CD4-positive, alpha-beta T cell treated with Interferon gamma for 1 hour (primary cell): ENCODE measurements at regions not wholly inside any gene's neighbourhood (a gene's known extent, or its start where the extent isn't known, plus 50 kb on each side); places are given as distances from the start of the nearest gene placed in this dataset.
"Not testable (repeated sequence)": the region's sequence is repeated elsewhere in the genome, so short reads cannot be mapped to it uniquely, and the experiment has no call there.

Experiments used
- DNase-seq: peaks from one replicate; pipeline ENCODE4 v3.0.0-alpha.2; 2020

DNA sequence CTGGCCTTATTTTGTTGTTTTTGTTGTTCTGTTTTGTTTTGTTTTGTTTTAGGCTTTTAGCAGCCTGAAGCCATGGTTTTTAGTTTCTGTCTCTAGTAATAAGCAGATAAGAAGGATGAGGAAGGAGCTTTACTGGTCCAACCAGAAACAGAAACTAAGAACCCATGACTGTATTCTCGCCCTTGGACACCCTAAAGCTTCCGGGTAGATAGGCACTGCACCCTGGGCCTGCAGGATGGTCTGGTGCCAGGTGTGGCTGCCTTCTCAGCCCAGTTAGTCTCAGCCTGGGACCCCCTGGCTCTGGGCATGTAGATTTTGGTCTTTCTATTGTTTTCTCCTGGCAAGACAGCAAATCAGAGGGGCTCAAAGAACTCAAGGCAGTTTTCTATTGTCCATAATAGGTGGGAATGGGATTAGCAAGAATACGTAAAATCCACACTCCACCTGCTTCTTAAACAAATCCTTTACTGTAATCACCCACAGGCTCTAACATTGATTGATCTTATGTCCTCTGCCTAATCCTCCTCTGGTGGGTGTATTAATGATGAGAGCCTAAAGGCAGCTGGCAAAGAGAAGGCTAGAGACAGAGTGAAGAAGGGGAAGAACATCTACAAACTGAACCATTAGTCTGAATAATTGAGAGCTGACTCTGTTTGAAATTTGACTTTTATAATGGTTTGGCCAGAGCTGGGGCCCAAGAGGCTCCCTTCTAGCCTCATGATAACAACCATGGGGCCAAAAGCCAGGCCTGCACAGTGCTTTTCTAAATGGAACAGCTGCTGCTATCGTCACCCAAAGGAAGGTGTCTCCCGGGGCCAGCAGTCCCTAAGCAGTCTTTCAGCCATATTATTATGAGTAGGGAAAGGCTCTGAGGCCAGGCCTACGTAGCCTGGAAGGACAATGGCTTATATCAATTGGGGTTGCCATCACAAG is 106.8 kb upstream of the ATP1A1 start:
- no peak for DNase-seq

DNA sequence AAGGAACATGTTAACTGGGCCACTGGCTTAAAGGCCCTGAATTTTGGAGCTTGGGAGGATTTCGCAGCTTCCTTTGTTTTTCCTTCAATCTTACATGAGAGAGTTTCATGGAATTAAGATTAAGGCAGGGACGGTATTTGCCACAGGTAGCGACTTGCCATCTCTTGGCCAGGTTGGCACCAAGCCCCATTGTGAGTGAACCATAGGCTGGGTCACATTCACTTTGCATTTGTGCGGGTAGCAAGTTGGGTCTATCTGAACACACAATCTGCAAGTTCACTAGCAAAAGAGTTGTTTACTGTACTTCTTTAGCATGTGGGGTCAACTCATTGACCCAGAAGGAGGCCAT is 106.2 kb upstream of the ATP1A1 start:
- DNase-seq = no peak

DNA sequence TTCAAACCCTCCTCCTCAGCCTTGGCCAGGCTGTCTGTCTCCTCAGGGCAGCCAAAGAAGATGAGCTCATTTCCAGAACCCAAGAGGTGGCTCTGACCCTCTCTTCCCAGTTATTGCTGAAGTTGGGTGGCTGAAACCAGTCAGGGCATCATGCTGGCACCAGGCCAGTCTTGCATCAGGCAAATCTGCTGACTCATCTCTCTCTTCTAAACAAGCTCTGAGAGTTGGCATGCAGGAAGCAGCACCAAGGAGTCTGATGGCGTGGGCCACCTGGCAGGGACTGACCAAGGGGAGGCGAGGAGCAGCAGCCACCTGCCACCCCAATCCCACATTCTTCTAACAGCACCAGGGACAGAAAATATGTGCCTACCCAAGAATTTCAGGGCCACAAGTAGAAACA is 104.8 kb upstream of the ATP1A1 start:
- DNase-seq = no peak

DNA sequence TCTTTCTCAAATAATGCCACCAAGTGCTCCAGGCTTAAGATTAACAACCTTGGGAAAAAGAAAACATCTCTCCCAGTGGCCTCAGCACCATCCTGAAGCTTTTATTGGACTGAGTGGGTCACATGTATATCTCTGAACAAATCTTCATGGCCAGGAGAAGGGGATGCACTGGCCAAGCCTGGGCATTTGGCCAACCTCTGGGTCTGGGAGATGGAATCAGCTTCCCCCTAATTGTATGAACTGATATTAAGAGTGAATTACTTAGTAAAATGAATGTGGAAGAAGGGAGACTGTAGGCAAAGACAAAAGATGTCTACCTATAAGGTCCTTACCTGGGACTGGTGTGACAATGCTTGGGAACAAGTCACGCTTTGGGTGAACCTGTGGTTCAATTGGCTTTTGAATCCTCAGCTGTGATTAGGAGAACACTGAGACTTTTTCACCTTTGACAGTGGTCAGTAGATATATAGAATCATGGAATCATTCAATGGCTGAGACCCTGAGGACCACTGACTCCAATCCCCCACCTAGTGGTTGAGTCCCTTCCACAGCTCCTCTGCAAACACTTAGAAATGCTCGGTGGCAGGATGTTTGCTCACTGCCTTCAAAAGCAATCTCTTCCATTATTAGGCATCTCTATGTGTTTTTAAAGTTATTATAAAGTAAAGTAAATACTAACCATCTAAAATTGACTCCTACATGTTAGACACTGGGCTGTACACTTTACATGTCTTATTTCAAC is 102.6 kb upstream of the ATP1A1 start:
- DNase-seq = no peak

DNA sequence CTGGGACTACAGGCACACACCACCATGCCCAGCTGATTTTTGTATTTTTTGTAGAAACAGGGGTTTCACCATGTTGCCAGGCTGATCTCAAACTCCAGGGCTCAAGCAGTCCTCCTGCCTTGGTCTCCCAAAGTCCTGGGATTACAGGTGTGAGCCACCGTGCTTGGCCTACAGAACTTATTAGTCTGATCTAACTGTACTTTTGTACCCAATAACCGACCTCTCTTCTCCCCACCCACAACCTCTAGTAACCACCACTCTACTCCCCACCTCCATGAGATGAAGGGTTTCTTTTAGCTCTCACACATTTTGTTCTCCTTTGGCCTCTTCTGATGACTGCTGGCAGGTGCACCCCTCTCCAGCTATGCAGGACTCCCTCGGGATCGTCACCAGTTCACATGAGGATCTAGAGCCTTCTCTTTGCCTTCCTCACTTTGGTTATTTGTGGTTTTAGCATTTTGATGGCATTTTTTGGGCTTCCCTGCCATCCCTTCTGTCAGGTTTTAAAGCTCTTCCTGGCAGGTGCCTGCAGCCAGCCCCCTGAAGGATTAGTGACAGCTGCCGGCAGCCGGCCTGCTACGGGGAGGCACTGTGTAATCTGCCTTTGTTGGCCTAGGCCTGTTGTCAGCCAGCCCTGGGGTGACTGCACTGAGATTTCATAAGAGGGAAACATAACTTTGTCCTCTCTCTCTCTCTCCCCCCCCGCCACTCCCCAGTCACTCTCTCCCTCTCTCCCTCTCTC is 99.8 kb upstream of the ATP1A1 start:
- DNase-seq = no peak

DNA sequence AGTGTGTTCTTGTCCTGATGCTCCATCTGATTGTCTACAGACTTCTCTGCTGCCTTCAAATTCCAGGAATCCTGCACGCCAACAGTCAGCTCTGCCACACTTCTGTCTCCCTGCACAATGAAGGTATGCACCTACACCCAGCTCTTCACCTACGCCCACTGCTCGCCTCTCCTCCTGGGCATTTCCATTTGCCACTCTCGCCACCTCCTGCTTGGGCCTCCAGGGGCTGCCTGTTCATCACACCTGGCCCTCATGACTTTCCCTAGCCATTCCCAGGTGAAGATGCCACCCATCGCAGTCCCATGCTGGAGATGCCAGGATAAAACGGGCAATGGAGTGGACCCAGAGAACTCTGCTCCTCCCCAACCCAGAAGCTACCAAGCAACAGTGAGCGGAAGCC is 96.5 kb upstream of the ATP1A1 start:
- no peak for DNase-seq

DNA sequence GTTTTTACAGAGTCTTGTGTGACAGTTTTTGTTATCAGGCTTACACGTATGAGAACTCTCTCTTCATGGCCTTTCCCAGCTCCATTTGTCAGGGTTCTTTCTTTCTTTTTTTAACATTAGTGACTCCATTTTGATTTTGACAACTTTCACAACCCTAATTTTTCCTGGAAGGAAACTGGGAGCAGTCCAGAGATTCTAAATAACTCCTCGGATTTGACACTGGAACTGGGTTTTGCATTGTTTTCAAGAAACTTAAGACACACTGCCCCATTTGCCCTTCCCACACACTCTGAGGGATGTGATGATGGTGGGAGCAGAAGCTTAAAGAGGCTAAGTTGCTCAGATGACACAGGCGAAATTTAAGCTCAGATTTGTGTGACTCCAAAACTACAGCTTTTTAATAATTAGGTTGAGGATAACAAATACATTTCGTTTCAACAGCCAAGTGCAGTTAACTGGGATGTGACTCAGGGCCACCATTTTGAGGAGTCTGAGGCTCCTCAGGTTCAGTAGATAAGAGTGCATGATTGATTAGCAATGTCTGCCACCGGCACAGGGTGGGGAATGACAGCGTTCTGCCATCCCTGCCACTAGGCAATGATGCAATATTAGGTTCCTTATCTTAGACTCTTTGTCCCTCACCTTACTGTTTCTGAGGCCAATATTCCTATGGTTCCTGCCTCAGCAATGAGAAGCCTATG is 95.1 kb upstream of the ATP1A1 start:
- no peak for DNase-seq

DNA sequence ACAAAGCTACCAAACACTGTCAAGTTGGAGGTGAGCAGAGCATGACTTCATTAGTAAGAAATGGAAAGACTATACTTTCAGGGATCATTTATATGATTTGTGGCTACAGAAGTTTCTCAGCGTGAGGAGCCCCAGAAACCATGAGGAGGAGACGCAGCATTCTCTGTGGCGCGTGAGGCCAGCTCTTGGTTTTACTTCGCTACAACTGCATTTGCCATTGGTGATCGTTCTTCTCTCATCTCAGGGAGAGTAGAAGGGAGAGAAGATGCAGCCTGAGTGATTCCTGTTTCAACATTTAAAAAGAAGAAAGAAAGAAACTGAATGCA is 94.5 kb upstream of the ATP1A1 start:
- DNase-seq = no peak

DNA sequence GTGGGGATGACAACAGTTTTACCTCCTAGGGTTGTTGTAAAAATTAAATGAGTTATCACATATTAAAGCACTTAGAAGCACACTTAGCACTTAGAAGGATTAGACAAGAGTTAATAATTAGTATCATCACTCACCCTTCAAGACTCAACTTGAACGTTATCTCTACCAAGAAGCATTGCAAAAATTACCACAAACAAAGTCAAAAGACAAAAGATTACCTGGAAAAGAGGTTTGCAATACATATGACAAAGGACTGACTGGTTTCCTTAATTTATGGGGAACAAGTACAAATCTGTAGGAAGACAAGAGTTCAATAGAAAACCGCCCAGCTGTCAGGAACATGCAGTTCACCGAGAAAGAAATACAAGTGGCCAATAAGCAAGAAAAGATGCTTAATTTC is 93.3 kb upstream of the ATP1A1 start:
- no peak for DNase-seq

DNA sequence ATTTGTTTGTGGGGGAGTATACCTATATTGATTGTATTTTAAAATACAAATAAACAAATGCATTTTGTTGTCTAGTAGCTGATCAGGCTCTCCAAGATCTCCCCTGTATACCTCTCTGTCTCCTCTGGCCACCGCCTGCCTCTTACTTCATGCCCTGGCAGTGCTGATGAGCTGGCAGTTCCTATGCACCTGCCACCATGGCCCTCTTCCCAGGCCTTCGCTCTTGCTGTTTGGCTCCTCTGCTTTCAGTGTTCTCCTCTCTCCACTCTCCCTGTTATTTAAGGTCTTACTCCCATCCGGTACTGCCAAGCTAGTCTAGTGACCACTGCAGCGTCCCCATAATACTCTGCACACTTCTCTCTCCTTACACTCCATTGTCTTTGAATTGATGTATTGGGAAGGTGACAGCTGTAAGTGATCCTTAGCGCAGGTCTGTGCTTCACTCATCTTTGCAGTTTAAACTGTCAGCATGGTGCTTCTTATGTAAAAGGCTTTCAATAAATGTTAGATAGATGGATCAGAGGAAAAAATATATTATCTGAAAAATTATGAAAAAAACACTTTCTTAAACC is 88.1 kb upstream of the ATP1A1 start:
- DNase-seq = no peak

DNA sequence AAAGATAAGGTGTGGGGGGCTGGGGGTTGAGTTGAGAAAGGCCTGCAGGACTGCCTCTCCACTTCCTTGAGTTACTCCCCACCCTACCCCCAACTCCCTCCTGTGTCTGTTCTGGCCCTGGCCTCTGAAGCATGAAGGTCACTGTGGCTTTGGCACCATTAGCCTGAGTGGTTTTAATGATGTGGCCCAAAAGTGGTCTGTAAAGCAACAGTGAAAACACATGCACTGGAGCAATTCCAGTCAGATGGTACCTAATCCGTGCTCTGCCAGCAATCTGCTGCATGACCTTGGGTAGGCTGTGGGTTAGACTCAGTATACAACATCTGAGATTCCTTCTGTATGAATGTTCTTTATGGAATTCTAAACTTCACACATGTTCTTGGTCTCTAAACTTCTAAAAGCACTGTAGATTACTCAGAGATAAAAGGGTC is 86.5 kb upstream of the ATP1A1 start:
- DNase-seq = no peak

DNA sequence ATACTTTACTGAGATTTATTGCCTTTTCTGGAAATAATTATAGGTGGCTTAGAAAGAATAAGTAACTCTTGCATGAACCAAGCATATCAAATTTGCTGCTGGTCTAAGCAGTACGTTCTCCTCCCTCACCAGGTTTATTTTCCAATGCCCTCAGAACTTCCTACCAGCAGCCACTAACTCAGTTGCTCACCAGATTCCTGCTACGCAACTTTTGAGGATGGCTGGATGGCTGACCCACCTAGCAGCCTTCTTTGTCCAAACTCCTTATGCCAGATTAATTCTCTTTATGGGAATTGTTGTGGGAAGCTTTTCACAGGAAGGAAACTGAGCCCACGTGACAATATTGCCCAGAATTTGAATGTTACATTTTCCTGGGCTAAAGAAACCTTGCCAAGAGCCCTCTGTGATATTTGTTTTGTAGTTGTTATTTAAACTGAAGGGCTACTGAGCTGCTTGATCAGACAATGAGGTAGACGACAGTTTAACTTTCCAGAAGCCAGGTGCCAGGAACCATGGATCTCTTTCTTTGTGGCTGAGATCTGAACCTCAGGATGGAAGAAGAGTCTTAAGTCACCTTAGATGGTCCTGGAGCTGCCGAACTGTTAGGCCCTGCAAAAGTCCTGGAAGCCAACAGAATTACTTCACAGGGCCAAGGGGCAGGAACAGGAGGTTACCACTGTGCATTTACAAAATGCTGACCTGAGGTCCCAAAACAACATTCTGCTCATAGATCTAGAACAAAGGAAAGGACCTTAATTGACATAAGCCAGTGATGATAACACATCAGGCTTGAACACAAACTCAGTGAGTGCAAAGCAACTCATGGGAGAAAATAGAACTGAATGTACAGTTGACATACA is 85.5 kb upstream of the ATP1A1 start:
- no peak for DNase-seq

DNA sequence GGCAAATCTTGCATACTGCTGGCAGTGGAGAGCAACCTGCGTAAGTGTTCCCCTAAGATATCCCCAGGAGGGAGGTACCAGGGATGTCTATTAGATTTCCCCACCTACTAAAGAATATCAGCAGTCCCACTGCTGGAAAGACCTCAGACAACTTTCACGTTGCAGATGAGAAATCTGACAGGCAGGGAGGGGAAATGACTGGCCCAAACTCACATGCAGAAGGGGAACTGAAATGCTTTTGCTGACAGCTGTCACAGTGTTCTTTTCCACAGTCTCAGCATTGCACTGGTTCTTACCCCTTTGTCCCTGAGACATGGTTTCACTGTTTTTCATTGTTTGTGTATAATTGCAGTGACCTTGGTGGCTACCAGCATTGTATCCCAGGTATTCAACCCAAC is 84.8 kb upstream of the ATP1A1 start:
- no peak for DNase-seq

DNA sequence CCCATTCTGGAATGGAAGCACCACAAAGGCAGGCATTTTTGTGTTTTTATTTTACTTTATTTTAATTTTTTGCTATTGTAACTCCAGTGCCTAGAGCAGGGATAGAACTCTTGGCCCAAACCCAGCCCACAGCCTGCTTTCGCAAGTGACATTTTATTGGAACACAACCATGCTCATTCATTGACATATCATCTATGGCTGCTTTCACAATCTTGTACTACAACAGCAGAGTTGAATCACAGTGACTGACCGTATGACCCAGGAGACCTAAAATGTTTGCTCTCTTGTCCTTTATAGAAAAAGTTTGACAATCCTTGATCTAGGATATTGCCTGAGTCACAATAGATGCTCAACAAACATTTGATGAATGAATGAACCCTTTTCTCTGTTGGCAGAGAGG is 83.9 kb upstream of the ATP1A1 start:
- DNase-seq = no peak

DNA sequence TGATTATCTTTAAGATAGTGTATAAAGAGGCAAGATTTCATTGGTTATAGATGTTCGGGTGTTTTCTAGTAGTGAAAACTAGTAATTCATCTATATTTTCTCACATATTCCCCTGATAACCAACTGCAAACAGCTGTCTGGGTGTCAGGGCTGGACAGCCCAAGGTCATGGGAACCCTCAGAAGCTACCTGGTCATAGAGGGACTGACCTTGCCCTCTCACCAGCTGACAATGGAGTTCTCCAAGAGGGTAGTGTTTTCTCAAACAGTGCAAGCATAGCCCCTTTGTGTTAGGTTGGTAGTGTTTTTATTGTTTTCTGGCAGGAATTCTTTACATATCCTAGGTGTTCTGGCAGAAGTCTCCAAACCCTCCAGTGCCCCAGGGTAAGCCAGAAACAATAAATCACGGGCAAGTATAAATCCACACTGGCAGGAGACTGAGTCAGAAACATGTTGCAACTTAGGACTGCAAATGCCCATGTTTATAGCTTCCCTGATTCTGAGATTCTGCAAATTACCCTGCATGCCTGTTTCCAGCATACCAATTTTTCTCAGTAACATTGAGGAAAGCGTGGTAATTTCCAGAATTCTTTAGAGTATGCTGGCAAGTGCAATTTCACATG is 82.8 kb upstream of the ATP1A1 start:
- DNase-seq = no peak

DNA sequence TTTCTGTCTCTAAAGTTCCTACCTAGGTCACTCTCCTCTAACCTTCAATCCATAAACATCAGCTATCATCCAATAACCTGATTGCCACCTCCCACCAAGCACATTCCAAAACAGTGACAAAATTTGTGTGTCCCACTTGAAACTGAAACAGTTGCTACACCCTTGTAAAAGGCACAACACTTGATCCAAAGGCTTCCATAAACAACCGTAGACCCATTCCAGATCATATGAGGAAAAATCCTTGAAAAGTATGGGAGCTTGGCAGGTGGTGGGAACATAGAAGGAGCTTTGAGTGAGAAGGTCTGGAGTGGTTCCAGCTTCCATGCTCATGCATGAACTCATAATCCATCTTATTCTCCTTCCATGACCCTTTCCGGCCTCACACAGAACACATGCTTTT is 82.0 kb upstream of the ATP1A1 start:
- no peak for DNase-seq

DNA sequence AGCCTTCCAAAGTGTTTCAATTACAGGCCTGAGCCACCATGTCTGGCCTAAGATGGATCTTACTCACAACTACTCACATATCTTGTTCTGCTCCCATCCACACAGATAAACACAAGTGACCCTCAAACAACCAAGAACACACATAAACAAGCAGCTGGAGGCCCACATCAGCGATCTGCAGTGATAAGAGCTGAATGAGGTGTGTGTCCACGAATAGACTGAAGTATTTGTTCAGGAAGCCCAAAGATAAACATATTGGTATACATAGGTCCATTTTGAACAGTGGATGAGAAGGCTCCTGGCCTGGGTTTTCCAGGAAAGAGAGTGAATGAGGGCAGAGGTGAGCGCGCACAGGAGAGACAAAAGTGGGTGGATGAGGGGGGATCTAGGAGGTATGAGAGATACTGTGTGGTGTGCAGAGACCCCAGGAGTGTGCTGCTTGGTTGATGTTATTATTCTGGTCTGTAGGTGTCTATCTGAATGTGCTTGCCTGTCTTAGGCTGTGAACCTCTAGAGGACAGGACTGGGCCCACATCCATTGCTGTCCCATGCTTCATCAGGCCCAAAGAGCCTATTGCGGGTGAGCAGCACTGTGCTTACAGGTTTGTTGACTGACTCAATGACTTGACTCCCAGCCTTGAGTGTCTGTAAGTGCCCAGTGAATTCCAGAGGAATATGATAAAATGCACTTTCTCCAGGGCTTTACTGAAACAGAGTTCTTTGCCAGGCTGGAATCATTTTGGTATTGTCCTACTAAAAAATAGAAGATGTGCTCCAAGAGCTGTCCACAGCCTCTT is 79.9 kb upstream of the ATP1A1 start:
- no peak for DNase-seq

DNA sequence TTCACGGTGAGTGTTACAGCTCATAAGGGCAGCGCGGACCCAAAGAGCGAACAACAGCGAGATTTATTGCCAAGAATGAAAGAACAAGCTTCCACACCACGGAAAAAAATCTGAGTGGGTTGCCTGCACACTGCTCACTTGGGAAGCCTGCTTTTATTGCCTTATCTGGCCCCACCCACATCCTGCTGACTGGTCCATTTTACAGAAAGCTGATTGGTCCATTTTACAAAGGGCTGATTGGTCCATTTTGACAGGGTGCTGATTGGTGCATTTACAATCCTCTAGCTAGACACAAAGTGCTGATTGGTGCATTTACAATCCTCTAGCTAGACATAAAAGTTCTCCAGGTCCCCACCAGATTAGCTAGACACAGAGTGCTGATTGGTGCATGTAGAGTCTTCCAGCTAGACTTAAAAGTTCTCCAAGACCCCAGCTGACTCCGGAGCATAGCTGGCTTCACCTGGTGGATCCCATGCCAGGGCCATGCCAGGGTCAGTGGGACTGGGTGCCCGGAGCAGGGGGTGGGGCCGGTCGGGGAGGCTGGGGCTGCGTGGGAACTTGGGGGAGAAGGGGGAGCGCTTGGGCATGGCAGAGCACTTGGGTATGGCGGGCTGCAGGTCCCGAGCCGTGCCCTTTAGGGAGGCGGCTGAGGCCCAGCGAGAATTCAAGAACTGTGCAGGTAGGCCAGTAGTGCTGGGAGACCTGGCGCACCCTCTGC is 75.4 kb upstream of the ATP1A1 start:
- no peak for DNase-seq

DNA sequence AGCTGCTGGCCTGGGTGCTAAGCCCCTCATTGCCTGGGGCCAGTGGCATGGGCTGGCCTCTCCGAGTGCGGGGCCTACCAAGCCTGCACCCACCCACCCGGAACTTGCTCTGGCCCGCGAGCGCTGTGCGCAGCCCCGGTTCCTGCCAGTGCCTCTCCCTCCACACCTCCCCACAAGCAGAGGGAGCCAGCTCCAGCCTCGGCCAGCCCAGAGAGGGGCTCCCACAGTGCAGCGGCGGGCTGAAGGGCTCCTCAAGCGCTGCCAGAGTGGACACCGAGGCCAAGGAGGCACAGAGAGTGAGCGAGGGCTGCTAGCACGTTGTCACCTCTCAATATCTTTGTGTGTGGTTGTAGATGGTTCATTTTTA is 74.8 kb upstream of the ATP1A1 start:
- not testable (repeated sequence) for DNase-seq

DNA sequence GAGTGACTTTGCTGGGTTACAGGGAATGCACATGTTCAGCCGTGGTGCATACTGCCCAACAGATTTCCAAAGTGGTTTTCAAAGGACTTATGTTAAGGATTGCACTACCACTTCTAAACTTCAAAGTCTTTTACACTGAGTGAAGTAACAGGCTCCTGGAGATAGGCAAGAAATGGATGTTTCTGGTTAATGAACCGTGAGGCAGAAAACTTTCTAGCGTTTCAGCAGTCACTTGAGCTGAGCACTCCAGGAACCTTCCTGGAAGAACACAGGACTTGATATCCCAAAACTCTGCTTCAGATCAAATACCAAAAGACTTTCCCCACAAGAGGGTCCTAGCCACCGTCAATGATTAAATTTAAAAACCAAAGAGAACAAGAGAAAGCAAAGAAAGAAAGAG is 74.3 kb upstream of the ATP1A1 start:
- DNase-seq = no peak
